ENCODE measurements at regions not wholly inside any gene's neighbourhood (a gene's known extent, or its start where the extent isn't known, plus 50 kb on each side); places are given as distances from the start of the nearest gene placed in this dataset.
"Not testable (repeated sequence)": the region's sequence is repeated elsewhere in the genome, so short reads cannot be mapped to it uniquely, and the experiment has no call there.

GRCh38 chr5:114729986-114730385 is 368.1 kb downstream of the KCNN2 start:
- DNase-seq: no peak
- H3K4me3 Mint-ChIP-seq: no peak overlapping the region
- H3K27me3 Mint-ChIP-seq (ENCODE audit: low read depth, poor library complexity): no peaks in the 10 kb centered on the region
- TF ChIP-seq CTCF (IDR thresholded peaks at IDR 0.05): no peak
- peaks cover 24% of the 10 kb centered on the region for H3K4me1 Mint-ChIP-seq
- no peaks in the 10 kb centered on the region for H3K36me3 Mint-ChIP-seq (ENCODE audit: low read depth)
- H3K9me3 Mint-ChIP-seq: peaks cover 16% of the 10 kb centered on the region
- H3K27ac Mint-ChIP-seq: no peak overlapping the region

DNA sequence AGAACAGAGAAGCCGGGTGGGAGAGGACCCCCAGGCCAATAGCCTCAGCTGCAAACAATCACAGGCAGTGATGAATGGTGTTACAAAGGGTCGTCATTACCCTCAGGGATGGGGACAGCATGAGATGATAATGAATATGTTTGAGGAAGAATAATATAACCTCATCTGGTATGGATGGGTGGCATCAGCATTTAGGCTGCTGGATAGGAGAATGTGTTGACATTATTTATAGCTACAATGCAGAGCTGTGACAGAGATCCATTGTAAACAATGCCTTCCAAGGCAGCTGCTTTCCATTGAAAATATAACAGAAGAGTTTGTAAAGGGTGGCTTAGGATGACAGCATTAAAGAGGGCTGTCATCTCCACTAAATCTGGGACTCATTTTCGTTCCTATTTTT is 365.5 kb downstream of the KCNN2 start:
- Mint-ChIP-seq H3K9me3 (peaks cover 25% of the 10 kb centered on the region), H3K4me1 (peaks cover 24% of the 10 kb centered on the region), H3K4me3 (no peak overlapping the region), H3K27ac (no peak overlapping the region), H3K27me3 (ENCODE audit: low read depth, poor library complexity) (no peaks in the 10 kb centered on the region), H3K36me3 (ENCODE audit: low read depth) (no peaks in the 10 kb centered on the region)
- TF ChIP-seq CTCF (IDR thresholded peaks at IDR 0.05): no peak
- peak; percentile 4 for DNase-seq

DNA sequence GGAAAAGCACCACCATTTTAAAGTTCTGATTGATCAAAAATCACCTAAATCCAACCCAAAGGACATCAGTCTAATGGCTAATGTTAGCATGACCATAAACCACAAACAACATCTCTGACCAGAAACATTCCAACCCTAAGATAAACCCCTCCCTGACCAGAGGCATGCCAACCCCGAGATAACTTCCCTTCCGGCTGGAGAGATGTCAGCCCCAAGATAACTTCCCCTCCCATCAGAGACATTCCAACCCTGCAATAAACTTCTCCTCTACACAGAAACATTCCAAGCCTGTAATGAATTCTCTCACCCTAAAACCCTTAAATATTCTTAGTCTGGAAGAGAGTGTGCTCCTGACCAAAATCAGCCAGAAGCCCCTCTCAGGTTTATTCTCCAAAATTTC is 364.3 kb downstream of the KCNN2 start:
- H3K4me1 Mint-ChIP-seq: peaks cover 24% of the 10 kb centered on the region
- no peak for TF ChIP-seq CTCF (IDR thresholded peaks at IDR 0.05)
- H3K4me3 Mint-ChIP-seq: no peak overlapping the region
- peaks cover 34% of the 10 kb centered on the region for H3K9me3 Mint-ChIP-seq
- H3K27me3 Mint-ChIP-seq (ENCODE audit: low read depth, poor library complexity): no peaks in the 10 kb centered on the region
- no peak for DNase-seq
- no peaks in the 10 kb centered on the region for H3K36me3 Mint-ChIP-seq (ENCODE audit: low read depth)
- H3K27ac Mint-ChIP-seq: peak overlapping the region; percentile 8

- no peak for TF ChIP-seq CTCF (IDR thresholded peaks at IDR 0.05)
- no peak overlapping the region for H3K27ac Mint-ChIP-seq
- H3K27me3 Mint-ChIP-seq (ENCODE audit: low read depth, poor library complexity): no peaks in the 10 kb centered on the region
- H3K4me1 Mint-ChIP-seq: no peaks in the 10 kb centered on the region
- no peak overlapping the region for H3K4me3 Mint-ChIP-seq
- H3K36me3 Mint-ChIP-seq (ENCODE audit: low read depth): peaks cover 5% of the 10 kb centered on the region
- peaks cover 49% of the 10 kb centered on the region for H3K9me3 Mint-ChIP-seq
- no peak for DNase-seq
Measured at GRCh38 chr5:114719268-114719667, 357.4 kb downstream of the KCNN2 start.

- Mint-ChIP-seq H3K27me3 (ENCODE audit: low read depth, poor library complexity) (no peaks in the 10 kb centered on the region), H3K27ac (no peak overlapping the region), H3K36me3 (ENCODE audit: low read depth) (peaks cover 5% of the 10 kb centered on the region), H3K9me3 (peaks cover 37% of the 10 kb centered on the region), H3K4me1 (no peaks in the 10 kb centered on the region), H3K4me3 (no peak overlapping the region)
- DNase-seq: no peak
- no peak for TF ChIP-seq CTCF (IDR thresholded peaks at IDR 0.05)
Measured at GRCh38 chr5:114716955-114717354, 355.1 kb downstream of the KCNN2 start.

DNA sequence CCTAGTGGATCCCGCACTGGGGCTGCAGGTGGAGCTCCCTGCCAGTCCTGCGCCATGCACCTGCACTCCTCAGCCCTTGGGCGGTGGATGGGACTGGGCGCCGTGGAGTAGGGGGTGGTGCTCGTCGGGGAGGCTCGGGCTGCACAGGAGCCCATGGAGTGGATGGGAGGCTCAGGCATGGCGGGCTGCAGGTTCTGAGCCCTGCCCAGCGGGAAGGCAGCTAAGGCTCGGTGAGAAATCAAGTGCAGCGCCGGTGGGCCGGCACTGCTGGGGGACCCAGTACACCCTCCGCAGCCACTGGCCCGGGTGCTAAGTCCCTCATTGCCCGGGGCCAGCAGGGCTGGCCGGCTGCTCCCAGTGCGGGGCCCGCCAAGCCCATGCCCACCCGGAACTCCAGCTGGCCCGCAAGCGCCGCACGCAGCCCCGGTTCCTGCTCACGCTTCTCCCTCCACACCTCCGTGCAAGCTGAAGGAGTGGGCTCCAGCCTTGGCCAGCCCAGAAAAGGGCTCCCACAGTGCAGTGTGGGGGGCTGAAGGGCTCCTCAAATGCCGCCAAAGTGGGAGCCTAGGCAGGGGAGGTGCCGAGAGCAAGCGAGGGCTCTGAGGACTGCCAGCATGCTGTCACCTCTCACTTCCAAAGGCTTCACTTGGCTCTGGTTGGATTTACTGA is 342.5 kb downstream of the KCNN2 start:
- H3K36me3 Mint-ChIP-seq (ENCODE audit: low read depth); H3K27me3 Mint-ChIP-seq (ENCODE audit: low read depth, poor library complexity); H3K9me3 Mint-ChIP-seq; DNase-seq; H3K27ac Mint-ChIP-seq; H3K4me3 Mint-ChIP-seq; H3K4me1 Mint-ChIP-seq: not testable (repeated sequence)
